IMR-90 (cell line): ENCODE measurements at regions not wholly inside any gene's neighbourhood (a gene's known extent, or its start where the extent isn't known, plus 50 kb on each side); places are given as distances from the start of the nearest gene placed in this dataset.

ENCODE experiments used
- ATAC-seq: fragments of 200-7000 bp; cut with Tn5 transposase; 2 replicates; pipeline ENCODE4 v1.9.1; 2020; ENCODE audit warnings: low read depth, mild to moderate bottlenecking, moderate library complexity
- BruUV-seq: library from RNA; stranded (reverse); fragments of 400-500 nt; replicated peaks from 2 replicates; lab custom pipeline; 2021; lab: Mats Ljungman, UMichigan
- CTCF ChIA-PET: fragments of 300-600 bp; formaldehyde crosslinking; extraction: SDS; loops from one replicate; lab custom pipeline; 2021; ENCODE audit warnings: antibody characterized with exemption; lab: Yijun Ruan, JAX
- POLR2A ChIA-PET: fragments of 300-600 bp; sonication (Branson Sonifier 250); formaldehyde crosslinking; loops from one replicate; lab custom pipeline; 2022; ENCODE audit warnings: antibody characterized with exemption; ENCODE audit not compliant: unreplicated experiment; lab: Charles Lee
- DNase-seq: peaks from one replicate; pipeline ENCODE4 v3.0.0; 2013
- H2AFZ ChIP-seq: replicated peaks from 2 replicates; pipeline ENCODE3; 2013; ENCODE audit warnings: low read length, mild to moderate bottlenecking; ENCODE audit not compliant: poor library complexity
- H2AK5ac ChIP-seq: 2 replicates; pipeline ENCODE4 v1.6.1; 2013; ENCODE audit warnings: low read depth, low read length, inconsistent platforms
- H2AK9ac ChIP-seq: replicated peaks from 2 replicates; pipeline ENCODE3; 2013; ENCODE audit warnings: mild to moderate bottlenecking, low read depth, low read length, moderate library complexity; ENCODE audit not compliant: poor library complexity
- H2BK120ac ChIP-seq: 2 replicates; pipeline ENCODE4 v1.6.1; 2013; ENCODE audit warnings: low read depth, low read length, inconsistent platforms
- H2BK15ac ChIP-seq: 3 replicates; pipeline ENCODE4 v1.6.1; 2013; ENCODE audit warnings: low read depth, low read length, inconsistent platforms
- H2BK20ac ChIP-seq: 2 replicates; pipeline ENCODE4 v1.6.1; 2013; ENCODE audit warnings: low read depth, mild to moderate bottlenecking, inconsistent platforms, low read length, moderate library complexity
- H2BK5ac ChIP-seq: 2 replicates; pipeline ENCODE4 v1.6.1; 2013; ENCODE audit warnings: mild to moderate bottlenecking, low read depth, low read length, inconsistent platforms; ENCODE audit not compliant: poor library complexity, severe bottlenecking
- H3K14ac ChIP-seq: replicated peaks from 2 replicates; pipeline ENCODE4 v1.6.1; 2013; ENCODE audit warnings: low read depth, low read length, inconsistent platforms
- H3K18ac ChIP-seq: 2 replicates; pipeline ENCODE4 v1.6.1; 2013; ENCODE audit warnings: low read depth, low read length, control low read depth
- H3K23ac ChIP-seq: 2 replicates; pipeline ENCODE4 v1.6.1; 2013; ENCODE audit warnings: low read depth, low read length, inconsistent platforms
- H3K27ac ChIP-seq: 2 replicates; pipeline ENCODE4 v1.5.1; 2013; ENCODE audit warnings: mild to moderate bottlenecking, control low read depth, low read length; ENCODE audit not compliant: insufficient read depth
- H3K27me3 ChIP-seq: 2 replicates; pipeline ENCODE4 v1.6.1; 2013; ENCODE audit warnings: low read length; ENCODE audit not compliant: control insufficient read depth, insufficient read depth
- H3K36me3 ChIP-seq: 2 replicates; pipeline ENCODE4 v1.6.1; 2013; ENCODE audit warnings: low read length, mixed read lengths; ENCODE audit not compliant: control insufficient read depth, insufficient read depth
- H3K4ac ChIP-seq: 2 replicates; pipeline ENCODE4 v1.6.1; 2013; ENCODE audit warnings: low read depth, low read length, inconsistent platforms
- H3K4me1 ChIP-seq: 2 replicates; pipeline ENCODE4 v1.6.1; 2013; ENCODE audit warnings: low read length, mixed read lengths; ENCODE audit not compliant: control insufficient read depth, insufficient read depth
- H3K4me2 ChIP-seq: 2 replicates; pipeline ENCODE4 v1.6.1; 2013; ENCODE audit warnings: low read depth, mild to moderate bottlenecking, control low read depth, low read length, moderate library complexity
- H3K4me3 ChIP-seq: 2 replicates; pipeline ENCODE4 v1.5.1; 2013; ENCODE audit warnings: low read depth, mild to moderate bottlenecking, control low read depth, low read length, moderate library complexity; ENCODE audit not compliant: insufficient read depth
- H3K56ac ChIP-seq: 2 replicates; pipeline ENCODE4 v1.6.1; 2013; ENCODE audit warnings: low read length, inconsistent platforms; ENCODE audit not compliant: insufficient read depth; ENCODE audit errors: extremely low read depth
- H3K79me1 ChIP-seq, 2 experiments: 2 replicates each; pipeline ENCODE4 v1.6.1; 2013; ENCODE audit warnings: low read length in 2 of 2, inconsistent platforms in 1 of 2, low read depth in 1 of 2
- H3K9ac ChIP-seq: 2 replicates; pipeline ENCODE4 v1.6.1; 2013; ENCODE audit warnings: low read depth, low read length, control low read depth
- H3K9me1 ChIP-seq: 2 replicates; pipeline ENCODE4 v1.6.1; 2013; ENCODE audit warnings: low read length, inconsistent platforms; ENCODE audit not compliant: insufficient read depth
- H3K9me3 ChIP-seq: 2 replicates; pipeline ENCODE4 v1.6.1; 2013; ENCODE audit warnings: low read length; ENCODE audit not compliant: control insufficient read depth, insufficient read depth
- H4K20me1 ChIP-seq: 2 replicates; pipeline ENCODE4 v1.6.1; 2013; ENCODE audit warnings: low read length, inconsistent platforms; ENCODE audit not compliant: insufficient read depth
- H4K5ac ChIP-seq: 2 replicates; pipeline ENCODE4 v1.6.1; 2013; ENCODE audit warnings: mild to moderate bottlenecking, low read depth, low read length, control low read depth
- H4K8ac ChIP-seq, 2 experiments: 2 replicates each; pipeline ENCODE4 v1.6.1; 2013; ENCODE audit warnings: low read depth in 2 of 2, low read length in 2 of 2, control low read depth in 1 of 2, inconsistent platforms in 1 of 2
- H4K91ac ChIP-seq: 2 replicates; pipeline ENCODE4 v1.6.1; 2013; ENCODE audit warnings: low read depth, low read length, inconsistent platforms; ENCODE audit not compliant: insufficient read depth
- BHLHE40 ChIP-seq: fragments of 150-350 bp; IDR thresholded peaks from 2 replicates; pipeline ENCODE4 v1.6.1; 2016; ENCODE audit warnings: mild to moderate bottlenecking, low read depth, low read length
- CEBPB ChIP-seq: IDR thresholded peaks from 2 replicates; pipeline ENCODE4 v1.6.1; 2012; ENCODE audit warnings: low read depth, low read length, improper control_type of control experiment
- CHD1 ChIP-seq: IDR thresholded peaks from 2 replicates; pipeline ENCODE4 v1.6.1; 2012; ENCODE audit warnings: low read depth, low read length, improper control_type of control experiment
- CTCF ChIP-seq: conservative IDR thresholded peaks from 2 replicates; pipeline ENCODE4 v1.5.1; 2012; ENCODE audit warnings: mild to moderate bottlenecking, low read depth, low read length, improper control_type of control experiment
- FOS ChIP-seq: fragments of 150-350 bp; IDR thresholded peaks from 2 replicates; pipeline ENCODE4 v1.6.1; 2016; ENCODE audit warnings: low read depth, low read length
- MXI1 ChIP-seq: IDR thresholded peaks from 2 replicates; pipeline ENCODE4 v1.6.1; 2012; ENCODE audit warnings: low read depth, mild to moderate bottlenecking, low read length, moderate library complexity, borderline replicate concordance
- POLR2A ChIP-seq: IDR thresholded peaks from 2 replicates; pipeline ENCODE4 v1.6.1; 2012; ENCODE audit warnings: mild to moderate bottlenecking, low read depth, low read length
- RAD21 ChIP-seq: IDR thresholded peaks from 2 replicates; pipeline ENCODE4 v1.6.1; 2012; ENCODE audit warnings: low read length, improper control_type of control experiment
- RCOR1 ChIP-seq: IDR thresholded peaks from 2 replicates; pipeline ENCODE4 v1.6.1; 2012; ENCODE audit warnings: mild to moderate bottlenecking, low read length, improper control_type of control experiment; ENCODE audit not compliant: insufficient replicate concordance
- RFX5 ChIP-seq: IDR thresholded peaks from 2 replicates; pipeline ENCODE4 v1.8.0; 2012; ENCODE audit warnings: low read depth, mild to moderate bottlenecking, low read length, moderate library complexity
- SMC3 ChIP-seq: fragments of 150-350 bp; IDR thresholded peaks from 2 replicates; pipeline ENCODE4 v1.6.1; 2016; ENCODE audit warnings: low read depth, mild to moderate bottlenecking, antibody characterized with exemption, low read length, moderate library complexity
- WGBS, 2 experiments: methylation state at CpG; one replicate each; pipeline versions ENCODE4 v1.1.5 to v1.1.7; 2013; ENCODE audit warnings: missing lambda C conversion rate in 2 of 2; ENCODE audit not compliant: insufficient read length in 1 of 2; ENCODE audit errors: extremely low coverage in 2 of 2; 5-methylcytosine and 5-hydroxymethylcytosine counted together
- dilution Hi-C: fragments of 300-500 bp; cut with HindIII; formaldehyde crosslinking; loops from one replicate; pipeline ENCODE4 v1.14.3; 2018; ENCODE audit warnings: low sequenced_read_pairs; ENCODE audit not compliant: unreplicated experiment
- in situ Hi-C: fragments of 300-500 bp; cut with MboI; formaldehyde crosslinking; loops from 3 replicates; pipeline ENCODE4 v1.14.3; 2019; ENCODE audit warnings: low sequenced_read_pairs, inconsistent platforms, mixed read lengths
- intact Hi-C: fragments of 100-400 bp; cut with micrococcal nuclease; formaldehyde crosslinking; loops from 2 replicates; pipeline ENCODE4 v1.10.0; 2022
- TF ChIP-seq, protein P1 (sequence below): fragments of 150-350 bp; IDR thresholded peaks from 2 replicates; pipeline ENCODE4 v1.6.1; 2017; ENCODE audit warnings: mild to moderate bottlenecking, antibody characterized with exemption, low read length, low read depth

DNA sequence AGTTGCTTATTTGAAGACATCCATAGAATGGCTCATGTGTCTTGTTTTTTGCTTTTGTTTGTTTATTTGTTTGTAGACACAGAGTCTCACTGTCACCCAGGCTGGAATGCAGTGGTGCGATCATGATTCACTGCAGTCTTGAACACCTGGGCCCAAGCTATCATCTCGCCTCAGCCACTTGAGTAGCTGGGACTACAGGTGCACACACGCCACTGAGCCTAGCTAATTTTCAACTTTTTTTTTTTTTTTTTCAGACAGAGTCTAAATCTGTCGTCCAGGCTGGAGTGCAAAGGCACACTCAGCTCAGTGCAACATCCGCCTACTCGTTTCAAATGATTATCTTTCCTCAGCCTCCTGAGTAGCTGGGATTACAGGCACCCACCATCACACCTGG, 83.3 kb upstream of the KLF6 start:
- no peaks in the 10 kb centered on the region for H3K27me3 ChIP-seq
- no peaks in the 10 kb centered on the region for H3K4me1 ChIP-seq
- WGBS, 2 experiments: 100% methylated on average over 1 of the region's 6 CpGs; no CpG with 5 or more reads in 1 of the 2 experiments
- ATAC-seq (no peak), DNase-seq (no peak)
- H4K5ac ChIP-seq: no peak overlapping the region
- H3K4ac ChIP-seq: no peak overlapping the region
- H3K23ac ChIP-seq: no peak overlapping the region
- intact Hi-C loops: no loop called here
- no peak overlapping the region for H3K27ac ChIP-seq
- no peak overlapping the region for H3K56ac ChIP-seq
- dilution Hi-C loops: no loop called here
- H4K91ac ChIP-seq: no peak overlapping the region
- TF ChIP-seq BHLHE40: no peak
- TF ChIP-seq, protein P1, sequence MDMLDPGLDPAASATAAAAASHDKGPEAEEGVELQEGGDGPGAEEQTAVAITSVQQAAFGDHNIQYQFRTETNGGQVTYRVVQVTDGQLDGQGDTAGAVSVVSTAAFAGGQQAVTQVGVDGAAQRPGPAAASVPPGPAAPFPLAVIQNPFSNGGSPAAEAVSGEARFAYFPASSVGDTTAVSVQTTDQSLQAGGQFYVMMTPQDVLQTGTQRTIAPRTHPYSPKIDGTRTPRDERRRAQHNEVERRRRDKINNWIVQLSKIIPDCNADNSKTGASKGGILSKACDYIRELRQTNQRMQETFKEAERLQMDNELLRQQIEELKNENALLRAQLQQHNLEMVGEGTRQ: no peak
- TF ChIP-seq FOS: no peak
- TF ChIP-seq RAD21: no peak
- no peak for TF ChIP-seq SMC3
- no peak for TF ChIP-seq POLR2A
- no peak for TF ChIP-seq CHD1
- TF ChIP-seq MXI1: no peak
- TF ChIP-seq CEBPB: no peak
- TF ChIP-seq RCOR1: no peak
- no peak for TF ChIP-seq RFX5
- no peak for TF ChIP-seq CTCF
- in situ Hi-C loops: no loop called here
- H3K9me3 ChIP-seq: no peaks in the 10 kb centered on the region
- ChIA-PET POLR2A (no interaction called here), CTCF (no interaction called here)
- no peak overlapping the region for H2AK5ac ChIP-seq
- H3K9me1 ChIP-seq: no peaks in the 10 kb centered on the region
- no peaks in the 10 kb centered on the region for H3K79me1 ChIP-seq
- no TSS peak for BruUV-seq
- H2BK15ac ChIP-seq: no peak overlapping the region
- no peak overlapping the region for H3K18ac ChIP-seq
- no peak overlapping the region for H3K4me2 ChIP-seq
- no peak overlapping the region for H3K4me3 ChIP-seq
- no peak overlapping the region for H2AFZ ChIP-seq
- no peak overlapping the region for H4K8ac ChIP-seq
- H3K9ac ChIP-seq: no peak overlapping the region
- H2BK5ac ChIP-seq: no peak overlapping the region
- H3K14ac ChIP-seq: no peak overlapping the region
- H2BK20ac ChIP-seq: no peak overlapping the region
- H4K20me1 ChIP-seq: no peaks in the 10 kb centered on the region
- H3K36me3 ChIP-seq: no peaks in the 10 kb centered on the region
- H2BK120ac ChIP-seq: no peak overlapping the region
- no peak overlapping the region for H2AK9ac ChIP-seq
